HCT116 (cell line): ENCODE measurements at regions not wholly inside any gene's neighbourhood (a gene's known extent, or its start where the extent isn't known, plus 50 kb on each side); places are given as distances from the start of the nearest gene placed in this dataset.

Source experiments
- ATAC-seq: fragments of 200-7000 bp; cut with Tn5 transposase; 2 replicates; pipeline ENCODE4 v1.9.1; 2020; ENCODE audit warnings: mild to moderate bottlenecking, moderate library complexity
- BruUV-seq: library from RNA; stranded (reverse); fragments of 400-500 nt; replicated peaks from 2 replicates; lab custom pipeline; 2021; lab: Mats Ljungman, UMichigan
- CTCF ChIA-PET: fragments of 300-600 bp; sonication (Branson Sonifier 250); formaldehyde crosslinking; loops from one replicate; lab custom pipeline; 2021; ENCODE audit warnings: antibody characterized with exemption; lab: Charles Lee
- POLR2A ChIA-PET: fragments of 300-600, 350-600 bp; sonication (Branson Sonifier 250); formaldehyde crosslinking; loops from one replicate; lab custom pipeline; 2021; ENCODE audit warnings: antibody characterized with exemption; lab: Charles Lee
- RAD21 ChIA-PET, 2 experiments: fragments of 300-600 bp; sonication (Branson Sonifier 250); formaldehyde crosslinking; loops; one replicate each; lab custom pipeline; 2023; ENCODE audit warnings: low total read pairs in 2 of 2; ENCODE audit not compliant: uncharacterized antibody in 2 of 2, unreplicated experiment in 2 of 2, low non-redundant PET in 1 of 2; lab: Charles Lee
- DNase-seq: peaks from one replicate; pipeline ENCODE4 v3.0.0-alpha.2; 2010; ENCODE audit warnings: low read depth, low spot score
- H2AFZ ChIP-seq: fragments of 200-600 bp; shearing (Covaris generic), sonication (generic); 2 replicates; pipeline ENCODE4 v1.6.1; 2017; ENCODE audit warnings: low read depth, mixed run types, mixed read lengths, antibody characterized with exemption, low read length; ENCODE audit not compliant: poor library complexity, severe bottlenecking
- H3K27ac ChIP-seq: 2 replicates; pipeline ENCODE4 v1.5.1; 2012; ENCODE audit warnings: low read depth, low read length
- H3K27me3 ChIP-seq: fragments of 200-600 bp; sonication (generic); 2 replicates; pipeline ENCODE4 v1.6.1; 2016; ENCODE audit warnings: mixed run types, low read length, mixed read lengths; ENCODE audit not compliant: insufficient read depth
- H3K36me3 ChIP-seq, 2 experiments: fragments of 200-500 bp in 1 of 2; fragments of 200-600 bp in 1 of 2; sonication (Bioruptor generic) in 1 of 2; sonication (generic) in 1 of 2; 2 replicates each; pipeline versions ENCODE4 v1.5.1 to v1.6.1; 2014 to 2016; ENCODE audit warnings: low read length in 2 of 2, inconsistent platforms in 1 of 2, mixed read lengths in 1 of 2, mixed run types in 1 of 2; ENCODE audit not compliant: insufficient read depth in 2 of 2, control insufficient read depth in 1 of 2
- H3K4me1 ChIP-seq, 2 experiments: fragments of 200-600 bp in 1 of 2; sonication (generic) in 1 of 2; 2 replicates each; pipeline versions ENCODE4 v1.5.1 to v1.6.1; 2012 to 2017; ENCODE audit warnings: low read length in 2 of 2, inconsistent platforms in 1 of 2, mild to moderate bottlenecking in 1 of 2, mixed read lengths in 1 of 2, mixed run types in 1 of 2, moderate library complexity in 1 of 2; ENCODE audit not compliant: insufficient read depth in 2 of 2, control insufficient read depth in 1 of 2
- H3K4me2 ChIP-seq: fragments of 200-600 bp; sonication (generic); 2 replicates; pipeline ENCODE4 v1.6.1; 2017; ENCODE audit warnings: mixed run types, low read length, mixed read lengths
- H3K4me3 ChIP-seq, 2 experiments: fragments of 200-600 bp in 1 of 2; sonication (generic) in 1 of 2; replicated peaks in 1 of 2; 2 replicates each; pipeline ENCODE4 v1.5.1; 2011 to 2016; ENCODE audit warnings: low read length in 2 of 2, control low read depth in 1 of 2, low read depth in 1 of 2, mild to moderate bottlenecking in 1 of 2, mixed read lengths in 1 of 2, mixed run types in 1 of 2
- H3K79me2 ChIP-seq: fragments of 200-600 bp; sonication (generic); 2 replicates; pipeline ENCODE4 v1.6.1; 2017; ENCODE audit warnings: mild to moderate bottlenecking, mixed run types, low read length, moderate library complexity, mixed read lengths; ENCODE audit not compliant: insufficient read depth
- H3K9ac ChIP-seq: fragments of 200-600 bp; sonication (generic); 2 replicates; pipeline ENCODE4 v1.6.1; 2016; ENCODE audit warnings: low read length, mixed read lengths
- H3K9me2 ChIP-seq: fragments of 200-600 bp; sonication (generic), shearing (Covaris generic); 2 replicates; pipeline ENCODE4 v1.6.1; 2017; ENCODE audit warnings: mixed run types, mild to moderate bottlenecking, moderate library complexity; ENCODE audit not compliant: insufficient read depth
- H3K9me3 ChIP-seq, 2 experiments: fragments of 200-500 bp in 1 of 2; fragments of 200-600 bp in 1 of 2; sonication (Bioruptor generic) in 1 of 2; sonication (generic) in 1 of 2; 2 replicates each; pipeline ENCODE4 v1.6.1; 2014 to 2017; ENCODE audit warnings: low read length in 2 of 2, mixed read lengths in 2 of 2, inconsistent platforms in 1 of 2, low read depth in 1 of 2, mild to moderate bottlenecking in 1 of 2, mixed run types in 1 of 2, moderate library complexity in 1 of 2; ENCODE audit not compliant: control insufficient read depth in 1 of 2, insufficient read depth in 1 of 2
- H4K20me1 ChIP-seq: fragments of 200-600 bp; sonication (generic), shearing (Covaris generic); 2 replicates; pipeline ENCODE4 v1.6.1; 2017; ENCODE audit warnings: mixed run types, mild to moderate bottlenecking, moderate library complexity; ENCODE audit not compliant: insufficient read depth
- ATF3 ChIP-seq: IDR thresholded peaks from 2 replicates; pipeline ENCODE4 v1.6.1; 2012
- EZH2phosphoT487 ChIP-seq: fragments of 200-600 bp; IDR thresholded peaks from 2 replicates; pipeline ENCODE4 v1.6.1; 2018; ENCODE audit warnings: antibody characterized with exemption, borderline replicate concordance
- JUND ChIP-seq: IDR thresholded peaks from 2 replicates; pipeline ENCODE4 v1.6.1; 2012
- POLR2AphosphoS5 ChIP-seq: IDR thresholded peaks from 2 replicates; pipeline ENCODE4 v1.6.1; 2011; ENCODE audit warnings: mild to moderate bottlenecking, low read depth, low read length, moderate library complexity
- RAD21 ChIP-seq: IDR thresholded peaks from 2 replicates; pipeline ENCODE4 v1.6.1; 2012; ENCODE audit warnings: low read depth, mild to moderate bottlenecking
- TCF7L2 ChIP-seq: IDR thresholded peaks from 2 replicates; pipeline ENCODE4 v1.7.0; 2011; ENCODE audit warnings: borderline replicate concordance, inconsistent platforms; ENCODE audit not compliant: insufficient read depth, insufficient read length; ENCODE audit errors: extremely low read depth
- ZBTB33 ChIP-seq: IDR thresholded peaks from 2 replicates; pipeline ENCODE4 v1.6.1; 2011; ENCODE audit warnings: mild to moderate bottlenecking, low read length, moderate library complexity; ENCODE audit not compliant: insufficient replicate concordance; ENCODE audit errors: extremely low read depth
- ZFX ChIP-seq: fragments of 450-650 bp; IDR thresholded peaks from 2 replicates; pipeline ENCODE4 v1.6.1; 2017
- intact Hi-C: fragments of 100-400 bp; cut with micrococcal nuclease; formaldehyde crosslinking; loops from 2 replicates; pipeline ENCODE4 v1.10.0; 2022

- Histone ChIP-seq H3K9me3 (no peaks in the 10 kb centered on the region), H4K20me1 (no peaks in the 10 kb centered on the region), H3K27ac (no peak overlapping the region), H3K4me3 (no peak overlapping the region), H3K4me2 (no peak overlapping the region), H3K9ac (no peak overlapping the region), H3K36me3 (no peaks in the 10 kb centered on the region), H3K79me2 (no peaks in the 10 kb centered on the region), H3K4me1 (peaks cover 0 to 17% of the 10 kb centered on the region in 2 experiments; a peak in 2 of 4 replicates), H3K27me3 (peaks cover 18% of the 10 kb centered on the region; the same call in 1 of the 2 replicates), H2AFZ (no peak overlapping the region), H3K9me2 (no peaks in the 10 kb centered on the region)
- BruUV-seq = no TSS peak
- no peak for TF ChIP-seq EZH2phosphoT487
- no peak for TF ChIP-seq POLR2AphosphoS5
- TF ChIP-seq ZBTB33 = no peak
- TF ChIP-seq JUND = no peak
- TF ChIP-seq ZFX = no peak
- TF ChIP-seq ATF3 = no peak
- TF ChIP-seq RAD21 = no peak
- TF ChIP-seq TCF7L2 = no peak
- DNase-seq = no peak
- ChIA-PET CTCF (no interaction called here), RAD21 (no interaction called here), POLR2A (no interaction called here)
- ATAC-seq = no peak
- intact Hi-C loops = no loop called here
These were observed 86.9 kb upstream of the ZNF469 start for GRCh38 chr16:88295671-88296436.
